HG03565 (cell line): ENCODE measurements at regions not wholly inside any gene's neighbourhood (a gene's known extent, or its start where the extent isn't known, plus 50 kb on each side); places are given as distances from the start of the nearest gene placed in this dataset.
A peak's percentile ranks its signal among the peaks of the same experiment; 100 is the strongest.
"Not testable (repeated sequence)": the region's sequence is repeated elsewhere in the genome, so short reads cannot be mapped to it uniquely, and the experiment has no call there.

Experiments used
- ATAC-seq: cut with Tn5 transposase; IDR thresholded peaks from one replicate; pipeline ENCODE4 v1.9.1; 2021; ENCODE audit warnings: mild to moderate bottlenecking, moderate library complexity; ENCODE audit not compliant: unreplicated experiment

GRCh38 chr2:88396209-88396608 lies 56.3 kb downstream of the FOXI3 start:
- ATAC-seq = no peak

GRCh38 chr2:88377641-88377991 lies 74.9 kb downstream of the FOXI3 start:
- no peak for ATAC-seq

DNA sequence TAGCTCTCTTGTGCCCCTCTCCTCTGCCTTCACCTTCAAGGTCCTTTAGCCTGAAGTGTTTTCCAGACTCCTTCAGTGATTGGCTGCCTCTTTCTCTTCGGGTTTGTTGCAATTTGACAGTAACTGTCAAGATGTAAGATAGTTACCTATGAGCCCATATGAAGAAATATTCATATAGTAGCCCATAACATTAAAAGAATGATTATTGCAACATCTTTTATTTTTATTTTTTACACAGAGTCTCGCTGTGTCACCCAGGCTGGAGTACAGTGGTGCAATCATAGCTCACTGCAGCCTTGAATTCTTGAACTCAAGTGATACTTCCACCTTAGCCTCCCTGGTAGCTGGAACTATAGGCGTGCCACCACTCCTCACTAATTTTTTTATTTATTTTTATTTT lies 80.5 kb downstream of the FOXI3 start:
- no peak for ATAC-seq

GRCh38 chr2:88365408-88365807 lies 87.1 kb downstream of the FOXI3 start:
- not testable (repeated sequence) for ATAC-seq

GRCh38 chr2:88355486-88355885 lies 97.0 kb downstream of the FOXI3 start:
- no peak for ATAC-seq

DNA sequence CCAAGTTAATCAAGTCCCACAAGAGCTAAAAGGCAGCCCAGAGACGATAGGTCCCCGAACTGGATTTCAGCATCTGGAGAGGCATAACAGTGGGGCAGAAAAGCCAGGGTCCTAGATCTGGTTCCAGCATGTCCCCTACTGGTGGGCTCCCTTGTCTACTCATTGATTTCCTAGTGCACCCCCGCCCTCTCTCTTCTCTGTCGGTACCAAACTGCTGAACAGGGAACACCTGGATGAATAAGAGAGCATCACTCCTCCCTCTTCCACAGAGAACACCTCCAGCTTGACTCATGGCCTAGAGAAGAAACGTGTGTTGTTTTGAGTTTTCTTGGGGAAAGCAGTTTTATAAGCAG lies 101.3 kb downstream of the FOXI3 start:
- ATAC-seq = no peak

- ATAC-seq = no peak
Observed at GRCh38 chr2:88350331-88351248, 101.9 kb downstream of the FOXI3 start.

DNA sequence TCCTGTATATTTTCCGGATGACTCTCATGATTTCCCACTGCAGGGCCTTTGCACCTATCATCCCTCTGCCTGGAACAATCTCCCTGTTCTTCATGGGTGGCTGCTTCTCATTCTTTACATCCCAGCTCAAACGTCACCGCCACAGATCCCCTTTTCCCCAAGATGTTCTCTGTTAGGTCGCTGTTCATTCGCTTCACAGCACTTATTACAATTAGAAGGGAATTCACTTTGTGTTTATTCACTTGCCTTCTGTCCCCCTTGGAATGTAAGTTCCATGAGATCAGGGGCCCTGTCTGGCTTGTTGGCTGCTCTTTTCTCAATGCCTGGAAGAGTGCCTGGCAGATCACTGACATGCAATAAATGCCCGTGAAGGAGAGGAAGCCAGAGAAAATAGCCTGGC lies 106.7 kb downstream of the FOXI3 start:
- ATAC-seq = no peak

DNA sequence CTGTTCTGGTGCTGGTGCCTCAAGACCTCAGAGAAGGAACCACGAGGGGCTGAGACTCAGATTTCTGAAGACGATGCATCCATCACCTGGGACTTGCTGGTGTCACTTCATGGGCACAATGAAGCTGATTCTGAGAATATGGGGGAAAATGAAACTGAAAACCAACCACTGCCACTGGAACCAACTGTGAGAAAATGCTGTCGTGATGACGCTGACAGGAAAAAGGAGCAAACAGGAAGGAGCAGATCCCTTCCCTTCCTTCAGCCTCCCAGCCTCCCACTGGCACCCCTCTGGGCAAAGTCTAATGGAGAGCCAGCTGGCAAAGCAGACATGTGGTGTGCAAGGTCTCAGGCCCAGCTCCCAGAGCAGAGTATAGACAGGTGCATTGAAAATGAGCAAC lies 109.7 kb downstream of the FOXI3 start:
- ATAC-seq = no peak

GRCh38 chr2:88334418-88334817 lies 118.1 kb downstream of the FOXI3 start:
- ATAC-seq = no peak

- ATAC-seq = no peak
Observed at GRCh38 chr2:88331239-88331638, 121.3 kb downstream of the FOXI3 start.

DNA sequence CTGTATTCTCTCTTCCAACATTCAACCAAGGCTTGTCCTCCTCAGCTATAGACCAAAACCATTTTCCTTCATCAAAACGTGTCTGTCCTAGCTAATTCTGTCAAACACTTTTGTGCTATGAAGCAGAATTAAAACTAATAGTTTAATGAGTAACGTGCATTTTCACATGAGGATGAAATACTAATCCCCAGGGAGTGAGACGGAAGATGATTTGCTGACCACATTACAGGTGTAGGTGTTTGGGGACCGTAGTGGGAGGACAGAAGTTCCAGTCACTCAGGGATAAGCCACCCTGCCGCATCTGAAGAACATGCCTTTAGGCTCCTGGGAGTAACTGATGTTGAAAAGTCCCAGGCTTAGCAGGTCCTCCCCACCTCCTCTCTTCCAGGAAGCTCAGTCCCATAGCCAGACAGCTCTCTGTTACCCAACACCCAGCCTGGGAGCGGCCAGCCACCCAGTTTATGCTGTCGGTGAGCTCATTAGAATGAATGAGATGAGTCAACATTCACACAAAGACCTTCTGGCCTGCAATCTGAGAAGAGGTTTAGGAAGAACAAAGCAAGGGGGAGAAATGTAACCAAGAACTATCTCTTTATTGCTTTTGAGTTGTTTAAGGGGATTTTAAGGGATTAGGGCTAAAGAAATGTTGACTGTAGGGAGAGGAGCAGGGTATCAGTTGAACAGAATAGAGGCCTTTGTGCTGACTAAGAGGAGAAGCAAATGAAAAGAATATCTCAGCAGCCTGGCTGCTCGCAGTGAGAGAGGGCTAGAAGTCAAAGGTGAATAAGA lies 122.5 kb downstream of the FOXI3 start:
- peak; percentile 78 for ATAC-seq

DNA sequence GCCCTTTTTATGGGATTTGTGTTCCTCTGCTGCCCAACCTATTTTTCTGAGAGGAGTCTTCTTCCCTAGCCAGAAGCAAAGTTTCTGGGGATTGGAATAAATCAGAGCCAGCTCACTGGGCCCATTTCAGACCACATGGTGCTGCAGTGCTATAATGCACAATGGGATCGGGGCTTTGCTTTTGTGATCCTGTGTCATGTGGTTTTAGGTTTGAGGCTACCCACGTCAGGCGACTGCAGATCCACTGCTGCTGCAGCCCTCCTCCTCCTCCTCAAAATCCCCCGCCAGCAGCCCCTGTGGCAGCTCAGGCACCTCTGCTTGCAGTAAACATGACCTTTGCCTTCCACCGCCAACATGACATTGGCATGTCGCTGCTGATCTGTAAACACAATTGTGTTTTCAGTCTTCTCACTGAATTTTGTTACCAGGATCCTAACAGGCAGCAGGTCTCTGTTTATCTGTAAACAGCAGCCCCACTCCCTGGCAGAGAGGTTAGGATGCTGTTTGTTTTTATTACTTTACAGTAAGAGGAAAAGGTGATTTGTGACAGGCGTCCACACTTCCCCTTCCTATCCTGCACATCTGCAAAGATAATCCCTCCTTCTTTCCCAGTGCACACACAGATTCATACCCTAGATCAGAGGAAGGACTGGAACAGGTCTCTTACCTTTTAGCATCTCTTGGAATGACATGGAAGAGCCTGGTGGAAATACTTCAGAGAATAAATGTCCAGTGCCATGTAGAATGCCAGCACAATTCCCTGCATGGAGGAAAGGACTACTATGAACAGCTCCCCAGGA lies 130.8 kb downstream of the FOXI3 start:
- ATAC-seq = no peak

- ATAC-seq = no peak
Observed at GRCh38 chr2:88320076-88320773, 132.3 kb downstream of the FOXI3 start.

- ATAC-seq = no peak
Observed at GRCh38 chr2:88318956-88319330, 133.6 kb downstream of the FOXI3 start.

GRCh38 chr2:88318071-88318955 lies 134.2 kb downstream of the FOXI3 start:
- no peak for ATAC-seq

GRCh38 chr2:88310787-88311186 lies 140.6 kb downstream of the THNSL2 start:
- no peak for ATAC-seq

GRCh38 chr2:88307817-88308216 lies 137.7 kb downstream of the THNSL2 start:
- no peak for ATAC-seq

- ATAC-seq = no peak
Observed at GRCh38 chr2:88303865-88304264, 133.7 kb downstream of the THNSL2 start.

GRCh38 chr2:88296247-88296646 lies 126.1 kb downstream of the THNSL2 start:
- no peak for ATAC-seq
